ENCODE measurements at regions not wholly inside any gene's neighbourhood (a gene's known extent, or its start where the extent isn't known, plus 50 kb on each side); places are given as distances from the start of the nearest gene placed in this dataset.

DNA sequence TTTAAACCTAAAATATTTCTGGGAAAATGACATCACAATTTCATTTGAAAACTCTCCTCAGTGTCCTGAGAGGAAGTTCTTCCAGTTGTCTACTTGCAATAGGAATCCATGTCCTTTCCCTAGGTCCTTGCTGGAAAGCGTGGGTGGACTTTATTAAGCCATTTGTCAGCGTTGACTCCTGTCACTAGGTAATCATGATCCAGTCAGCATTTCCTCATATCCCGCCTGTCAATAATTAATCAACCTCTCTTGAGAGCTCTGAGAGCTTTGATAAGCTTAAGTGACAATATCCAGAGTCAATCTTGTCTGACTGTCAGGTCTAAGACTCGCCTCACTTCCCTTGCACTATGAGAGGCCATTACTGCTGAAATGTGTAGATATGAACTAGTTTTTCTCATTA is 107.2 kb upstream of the SLIT3 start:
- H3K4me3 ChIP-seq (ENCODE audit: control insufficient read depth, low read depth, low read length), result no peak overlapping the region
- no peak for DNase-seq (ENCODE audit: low read depth)
- TF ChIP-seq, protein P1, sequence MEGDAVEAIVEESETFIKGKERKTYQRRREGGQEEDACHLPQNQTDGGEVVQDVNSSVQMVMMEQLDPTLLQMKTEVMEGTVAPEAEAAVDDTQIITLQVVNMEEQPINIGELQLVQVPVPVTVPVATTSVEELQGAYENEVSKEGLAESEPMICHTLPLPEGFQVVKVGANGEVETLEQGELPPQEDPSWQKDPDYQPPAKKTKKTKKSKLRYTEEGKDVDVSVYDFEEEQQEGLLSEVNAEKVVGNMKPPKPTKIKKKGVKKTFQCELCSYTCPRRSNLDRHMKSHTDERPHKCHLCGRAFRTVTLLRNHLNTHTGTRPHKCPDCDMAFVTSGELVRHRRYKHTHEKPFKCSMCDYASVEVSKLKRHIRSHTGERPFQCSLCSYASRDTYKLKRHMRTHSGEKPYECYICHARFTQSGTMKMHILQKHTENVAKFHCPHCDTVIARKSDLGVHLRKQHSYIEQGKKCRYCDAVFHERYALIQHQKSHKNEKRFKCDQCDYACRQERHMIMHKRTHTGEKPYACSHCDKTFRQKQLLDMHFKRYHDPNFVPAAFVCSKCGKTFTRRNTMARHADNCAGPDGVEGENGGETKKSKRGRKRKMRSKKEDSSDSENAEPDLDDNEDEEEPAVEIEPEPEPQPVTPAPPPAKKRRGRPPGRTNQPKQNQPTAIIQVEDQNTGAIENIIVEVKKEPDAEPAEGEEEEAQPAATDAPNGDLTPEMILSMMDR (conservative IDR thresholded peaks at IDR 0.05; ENCODE audit: control insufficient read depth, insufficient read depth, low read depth, low read length), result no peak

DNA sequence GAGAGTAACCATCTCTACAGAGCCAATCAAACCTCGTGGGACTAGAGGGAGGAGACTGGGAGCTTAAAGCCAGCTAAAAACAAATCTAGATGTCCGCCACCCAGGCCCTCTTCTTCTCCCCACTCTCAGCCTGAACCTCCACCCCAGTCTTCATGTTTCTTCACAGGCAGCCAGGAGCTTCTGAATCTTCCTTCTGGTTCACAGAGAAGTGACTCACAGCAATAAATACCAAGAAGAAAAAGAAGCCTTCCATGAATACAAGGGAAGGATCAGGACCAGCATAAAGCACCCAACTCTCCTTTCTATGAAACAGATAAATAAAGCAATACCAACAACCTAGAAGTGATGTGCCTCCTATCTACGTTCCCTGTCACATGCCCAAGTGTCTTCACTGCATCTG is 103.3 kb upstream of the SLIT3 start:
- H3K4me3 ChIP-seq (ENCODE audit: control insufficient read depth, low read depth, low read length), result no peak overlapping the region
- TF ChIP-seq, protein P1 (conservative IDR thresholded peaks at IDR 0.05; ENCODE audit: control insufficient read depth, insufficient read depth, low read depth, low read length), result no peak
- DNase-seq (ENCODE audit: low read depth), result peak; percentile 33

DNA sequence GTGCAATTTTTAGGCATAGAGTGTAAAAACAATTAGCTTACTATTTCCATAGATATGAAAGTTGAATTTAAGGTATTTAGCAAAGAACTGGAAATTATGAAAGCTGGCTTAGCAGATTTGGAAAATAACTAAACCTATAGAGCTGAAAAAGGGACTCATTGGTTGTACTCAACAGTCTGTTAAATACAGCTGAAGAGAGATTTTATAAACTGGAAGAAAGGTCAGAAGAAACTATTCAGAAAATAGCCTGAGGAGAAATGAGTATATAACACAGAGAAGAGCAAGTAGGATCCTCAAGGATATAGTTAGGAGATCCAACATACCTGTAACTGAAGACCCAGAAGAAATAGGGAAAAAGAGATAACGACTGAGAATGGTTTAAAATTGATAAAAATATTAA is 97.6 kb upstream of the SLIT3 start:
- DNase-seq (ENCODE audit: low read depth), result no peak
- TF ChIP-seq, protein P1 (conservative IDR thresholded peaks at IDR 0.05; ENCODE audit: control insufficient read depth, insufficient read depth, low read depth, low read length), result no peak
- H3K4me3 ChIP-seq (ENCODE audit: control insufficient read depth, low read depth, low read length), result no peak overlapping the region

DNA sequence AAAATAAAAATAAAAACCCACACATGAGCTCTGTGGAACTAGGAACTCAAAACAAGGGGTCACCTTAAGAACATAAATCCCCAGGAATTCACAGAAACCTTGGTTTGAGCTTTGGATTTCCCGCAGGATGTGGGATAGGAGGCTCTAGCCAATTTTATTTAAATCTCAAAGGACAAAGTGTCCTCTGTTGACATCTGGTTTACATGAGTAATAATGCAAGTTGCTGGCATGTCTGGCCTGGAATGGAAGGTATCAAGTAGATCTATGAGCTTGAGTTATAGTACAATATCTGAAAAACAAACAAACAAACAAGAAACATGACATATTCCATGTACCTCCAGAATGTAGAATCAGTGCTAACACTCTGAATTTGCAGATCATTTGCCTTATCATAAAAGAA is 94.2 kb upstream of the SLIT3 start:
- no peak overlapping the region for H3K4me3 ChIP-seq (ENCODE audit: control insufficient read depth, low read depth, low read length)
- DNase-seq (ENCODE audit: low read depth), result peak; percentile 68
- TF ChIP-seq, protein P1 (conservative IDR thresholded peaks at IDR 0.05; ENCODE audit: control insufficient read depth, insufficient read depth, low read depth, low read length), result no peak

DNA sequence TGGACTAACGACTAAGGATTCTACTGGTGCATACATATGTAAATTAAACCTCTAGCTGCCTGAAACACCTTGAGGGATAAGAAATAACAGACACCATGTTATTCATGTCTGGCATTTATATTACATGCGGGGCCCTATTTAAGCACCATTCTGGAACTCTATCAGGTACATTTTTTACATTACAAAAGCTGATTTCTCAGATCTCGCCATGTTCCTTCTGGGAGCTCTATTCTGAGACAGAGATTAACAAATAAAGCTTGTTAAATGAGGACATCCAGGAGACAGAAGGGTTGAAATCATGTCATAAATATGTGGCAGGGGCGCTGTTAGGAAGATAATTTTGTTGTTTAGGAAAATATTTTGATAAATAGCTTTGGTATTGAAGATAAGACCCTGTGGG is 93.4 kb upstream of the SLIT3 start:
- DNase-seq (ENCODE audit: low read depth), result no peak
- H3K4me3 ChIP-seq (ENCODE audit: control insufficient read depth, low read depth, low read length), result no peak overlapping the region
- TF ChIP-seq, protein P1 (conservative IDR thresholded peaks at IDR 0.05; ENCODE audit: control insufficient read depth, insufficient read depth, low read depth, low read length), result no peak

DNA sequence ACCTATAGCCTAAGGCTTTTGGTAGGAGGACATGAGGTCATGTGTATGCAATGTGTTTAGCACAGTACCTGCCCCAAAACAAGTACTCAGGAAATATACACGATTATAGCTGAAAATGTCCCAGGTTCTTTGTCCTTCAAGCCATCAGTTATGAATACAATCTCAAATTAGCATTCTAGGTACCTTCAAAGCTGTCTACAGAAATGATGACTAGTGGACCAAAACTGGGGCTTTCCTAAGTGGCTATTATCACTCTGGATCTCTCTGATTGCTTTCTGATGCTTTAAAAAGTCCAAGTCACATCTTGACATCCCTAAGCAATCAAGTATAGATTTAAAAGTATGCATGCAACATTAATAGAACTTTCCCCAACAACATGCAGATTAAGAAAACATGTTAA is 93.0 kb upstream of the SLIT3 start:
- no peak overlapping the region for H3K4me3 ChIP-seq (ENCODE audit: control insufficient read depth, low read depth, low read length)
- TF ChIP-seq, protein P1 (conservative IDR thresholded peaks at IDR 0.05; ENCODE audit: control insufficient read depth, insufficient read depth, low read depth, low read length), result no peak
- DNase-seq (ENCODE audit: low read depth), result no peak

DNA sequence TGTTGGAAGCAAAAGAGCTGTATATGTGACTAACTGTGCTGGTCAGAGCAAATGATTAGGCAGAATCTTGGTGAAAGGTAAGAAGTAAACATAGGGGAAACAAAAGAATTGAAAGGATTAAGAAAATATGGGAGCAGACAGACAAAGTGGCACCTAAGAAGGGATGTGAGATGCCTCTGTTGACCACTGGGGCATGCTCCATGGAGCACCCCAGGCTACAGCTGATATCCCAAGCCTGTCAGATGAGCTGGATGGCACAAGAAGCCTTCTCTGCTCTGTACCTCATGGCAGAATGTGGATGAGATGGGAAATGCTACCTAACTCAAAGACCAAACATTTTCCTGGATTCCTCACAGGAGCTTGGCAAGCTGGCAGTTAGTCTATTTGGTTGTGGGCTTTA is 89.3 kb upstream of the SLIT3 start:
- H3K4me3 ChIP-seq (ENCODE audit: control insufficient read depth, low read depth, low read length), result no peak overlapping the region
- TF ChIP-seq, protein P1 (conservative IDR thresholded peaks at IDR 0.05; ENCODE audit: control insufficient read depth, insufficient read depth, low read depth, low read length), result no peak
- no peak for DNase-seq (ENCODE audit: low read depth)
